NCI-H1694 (cell line): ENCODE measurements at regions not wholly inside any gene's neighbourhood (a gene's known extent, or its start where the extent isn't known, plus 50 kb on each side); places are given as distances from the start of the nearest gene placed in this dataset.

Source experiments
- DNase-seq: peaks from one replicate; lab custom pipeline; 2025; lab: John Stamatoyannopoulos, UW

DNA sequence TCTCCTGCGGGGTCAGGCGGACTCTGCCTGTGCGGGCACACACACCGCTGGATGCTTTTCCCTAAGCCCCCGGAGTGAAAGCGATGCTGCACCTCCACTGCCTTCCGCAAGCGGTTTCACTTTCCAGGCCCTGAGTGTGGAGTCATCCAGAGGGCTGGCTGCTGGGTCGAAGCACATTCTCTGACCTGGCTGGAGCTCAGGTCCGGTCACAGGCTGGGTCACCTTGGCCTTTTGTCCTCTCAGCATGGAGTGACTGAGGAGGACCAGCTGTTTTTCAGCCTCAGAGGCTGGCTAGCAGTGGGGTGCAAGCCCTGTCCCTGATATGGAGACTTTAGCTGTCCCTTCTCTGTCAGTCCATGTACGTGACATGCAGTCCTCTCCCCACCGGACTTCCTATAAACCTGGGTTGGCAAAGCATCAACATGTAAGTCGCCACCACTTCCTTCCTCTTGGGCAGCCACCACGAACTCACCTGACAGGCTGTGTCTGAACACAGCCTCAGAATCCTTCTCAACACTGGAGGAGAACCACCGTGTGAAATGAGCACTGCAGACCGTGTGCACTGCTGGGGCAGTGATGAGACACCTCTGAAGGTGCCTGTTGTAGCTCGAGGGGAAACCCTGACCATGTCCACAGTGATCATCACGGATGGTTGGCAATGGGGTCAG, 51.3 kb downstream of the GADD45G start:
- DNase-seq, result no peak

DNA sequence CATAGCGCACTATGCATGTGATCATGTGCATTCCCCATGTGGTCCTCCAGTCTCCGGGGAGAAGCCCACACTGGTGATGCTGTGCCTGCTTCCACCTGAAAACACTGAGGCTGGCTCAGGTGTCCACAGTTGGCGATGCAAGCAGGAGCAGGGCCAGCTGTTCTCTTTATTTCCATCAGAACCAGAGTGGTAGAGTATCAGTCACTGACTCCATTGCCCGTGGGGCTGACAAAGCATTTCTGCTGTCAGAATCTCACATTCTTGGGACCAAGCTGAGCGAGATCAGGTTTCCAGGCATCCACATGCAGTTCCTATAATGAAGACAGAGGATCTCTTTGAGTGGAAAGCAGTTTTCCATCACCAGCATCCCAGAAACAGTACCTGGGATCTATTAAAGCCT, 52.5 kb downstream of the GADD45G start:
- DNase-seq, result no peak

DNA sequence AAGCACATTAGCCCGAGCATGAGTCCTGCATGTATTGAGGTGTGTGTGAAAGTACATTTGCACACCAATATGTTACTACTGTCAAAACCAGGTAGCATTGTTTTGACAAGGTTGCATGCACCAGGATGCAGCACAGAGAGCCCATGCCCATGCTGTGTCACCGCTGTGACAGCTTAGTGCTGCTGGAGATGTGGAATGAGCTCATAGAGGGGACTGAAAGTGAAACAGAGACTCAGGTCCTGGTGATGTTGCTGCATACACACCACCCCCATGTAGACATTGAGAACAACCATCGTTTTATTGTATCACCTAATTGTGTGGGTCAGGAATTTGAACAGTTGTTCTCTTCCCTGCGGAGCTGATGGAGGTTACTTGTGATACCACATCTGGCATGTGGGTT, 53.0 kb downstream of the GADD45G start:
- DNase-seq, result no peak

DNA sequence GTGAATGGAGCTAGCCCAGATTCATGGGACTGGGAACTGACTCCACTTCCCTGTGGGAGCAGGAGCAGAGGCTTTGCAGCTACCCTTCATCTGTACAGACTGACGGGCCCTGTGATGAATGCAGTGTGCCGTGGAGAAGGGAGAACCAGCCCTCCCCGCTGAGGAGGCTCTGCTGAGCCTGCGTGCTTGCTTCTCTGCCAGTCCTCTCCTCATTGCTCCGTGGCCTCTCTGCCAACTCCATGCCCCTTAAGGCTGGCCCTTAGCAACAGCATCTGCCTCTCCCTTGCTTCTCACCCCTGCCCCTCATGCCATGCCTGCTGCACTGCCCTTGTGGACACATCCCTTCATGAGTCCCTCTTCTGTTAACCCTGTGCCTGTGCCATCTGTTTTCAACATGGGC, 53.6 kb downstream of the GADD45G start:
- no peak for DNase-seq

DNA sequence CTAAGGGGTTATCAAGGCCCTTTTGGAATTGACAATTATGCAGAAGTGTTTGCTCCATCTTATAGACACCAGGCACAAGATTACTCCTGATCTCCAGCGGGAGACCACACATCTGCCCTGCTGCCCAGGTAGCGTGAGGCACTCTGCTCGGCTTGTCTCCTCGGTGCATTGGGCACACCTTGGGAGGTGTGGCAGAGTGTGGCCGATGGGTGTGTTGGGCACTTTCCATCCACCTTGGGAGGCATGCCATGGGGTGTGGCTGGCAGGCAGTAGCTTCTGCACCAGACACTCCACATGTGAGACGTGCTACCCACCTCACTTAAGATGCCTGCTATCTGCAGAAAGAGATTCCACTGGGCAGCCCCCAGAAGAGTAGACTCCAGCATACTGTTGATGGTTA, 54.1 kb downstream of the GADD45G start:
- no peak for DNase-seq

DNA sequence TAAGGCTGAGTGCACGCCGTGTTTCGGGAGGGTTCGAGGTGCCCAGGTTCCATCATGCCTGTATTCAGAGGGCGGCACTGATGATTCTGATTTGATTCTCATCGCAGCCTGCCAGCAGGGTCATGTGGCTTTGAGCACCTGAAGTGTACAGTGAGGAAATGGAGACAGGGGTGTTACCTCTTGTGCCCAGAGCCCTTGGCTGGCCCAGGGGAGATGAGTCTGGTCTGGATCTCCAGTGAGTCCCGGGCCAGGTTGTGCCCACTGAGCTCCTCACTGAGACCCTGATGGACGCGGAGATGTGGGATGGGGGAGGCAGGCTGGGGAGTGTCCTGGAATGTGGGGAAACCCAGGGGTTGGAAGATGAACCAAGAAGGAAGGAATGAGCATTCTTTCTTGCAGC, 54.7 kb downstream of the GADD45G start:
- no peak for DNase-seq

DNA sequence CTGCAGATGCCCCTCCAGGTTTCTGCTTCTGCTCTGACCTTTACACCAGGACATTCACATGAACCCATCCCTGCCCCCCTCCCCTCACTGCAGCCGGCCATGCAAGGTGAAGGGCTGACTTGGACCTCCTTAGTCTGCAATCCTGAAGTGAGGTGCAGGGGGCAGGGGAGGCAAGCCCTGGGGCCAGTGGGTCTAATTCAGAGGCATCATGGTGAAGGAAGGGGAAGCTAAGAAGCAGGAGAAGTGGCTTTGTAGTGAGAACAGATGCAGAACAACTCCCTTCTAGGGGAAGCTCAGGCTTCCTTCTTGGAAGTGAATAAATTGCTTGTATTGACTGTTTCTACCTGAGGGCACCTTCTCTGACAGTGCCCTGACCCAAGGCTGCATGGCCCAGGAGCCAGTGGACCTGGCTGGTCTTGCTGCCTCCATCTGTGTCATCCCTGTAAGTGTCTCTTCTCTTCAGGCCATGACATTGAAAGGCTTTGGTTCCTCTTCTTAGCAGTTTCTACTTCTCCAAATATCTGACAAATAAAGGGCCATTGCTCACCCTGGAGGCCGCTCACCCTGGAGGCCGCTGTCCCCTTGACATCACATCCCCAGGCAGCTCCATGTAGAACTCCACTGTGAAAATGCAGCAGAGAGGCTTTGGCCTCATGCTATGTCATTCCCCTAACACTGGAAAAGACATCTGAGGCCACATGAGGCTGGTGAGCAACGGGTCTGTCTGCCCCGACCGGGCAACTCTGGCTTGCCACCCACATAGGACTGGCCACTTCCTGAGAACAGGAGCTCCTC, 55.3 kb downstream of the GADD45G start:
- DNase-seq, result no peak

DNA sequence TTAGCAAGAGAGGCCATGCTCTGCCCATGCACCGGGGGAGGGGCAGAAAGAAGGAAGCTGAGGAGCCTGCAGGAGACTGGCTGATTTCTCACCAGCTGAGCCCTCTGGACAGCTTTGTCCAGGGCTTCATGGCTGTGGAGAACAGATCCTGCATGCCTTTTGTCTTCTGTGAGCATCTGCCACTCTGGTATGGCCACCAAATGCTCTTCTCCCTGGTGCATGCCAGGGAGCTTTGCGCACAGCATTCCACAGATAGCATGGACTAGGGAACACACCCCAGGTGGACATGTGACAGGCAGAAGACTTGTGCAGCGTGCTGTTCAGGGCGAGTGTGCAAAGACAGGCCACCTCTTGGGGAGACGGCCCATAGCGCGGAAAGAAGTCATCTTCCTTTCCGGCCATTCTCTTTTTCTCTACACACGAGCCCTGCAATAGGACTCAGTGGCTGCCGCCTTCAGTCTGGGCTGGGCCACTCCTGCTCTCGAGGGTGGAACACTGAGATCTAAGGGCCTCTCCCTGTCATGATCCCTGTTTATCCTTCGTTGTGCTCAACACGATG, 56.7 kb downstream of the GADD45G start:
- DNase-seq, result no peak

DNA sequence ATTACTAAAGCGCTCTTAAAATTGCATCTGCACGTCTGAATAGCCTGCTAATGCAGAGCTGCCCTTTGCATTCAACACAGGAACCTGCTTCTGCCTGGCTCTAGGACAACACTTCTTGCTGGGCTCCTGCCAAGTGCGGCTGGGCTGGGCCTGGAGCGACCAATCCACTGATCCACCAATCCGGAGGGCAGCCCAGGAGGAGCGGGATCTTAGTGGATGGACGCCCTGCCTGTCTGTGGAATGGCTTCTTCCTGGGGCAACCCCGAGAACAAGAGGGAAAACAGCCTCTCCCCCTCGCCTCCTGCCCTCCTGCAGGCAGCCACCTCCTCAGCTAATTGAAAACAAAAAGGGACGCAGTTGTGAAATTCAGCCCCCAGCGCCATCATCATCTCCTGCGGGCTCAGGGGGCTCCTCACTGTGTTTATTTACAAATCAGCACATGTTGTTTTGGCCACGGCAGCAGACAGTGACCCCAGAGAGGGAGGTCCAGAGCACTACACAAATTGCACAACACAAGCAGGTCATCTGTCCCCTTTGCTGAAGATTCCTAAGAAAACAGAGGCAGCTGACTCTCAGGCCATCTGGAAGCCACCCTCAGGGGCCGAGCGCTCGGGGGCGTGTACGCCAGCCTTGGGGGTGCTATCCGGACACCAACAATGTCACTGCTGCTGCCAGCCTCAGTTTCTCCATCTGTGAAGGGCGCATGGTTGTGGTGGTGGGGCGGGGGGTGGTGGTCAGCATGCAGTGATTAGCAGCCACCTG, 57.3 kb downstream of the GADD45G start:
- DNase-seq, result peak; percentile 94

DNA sequence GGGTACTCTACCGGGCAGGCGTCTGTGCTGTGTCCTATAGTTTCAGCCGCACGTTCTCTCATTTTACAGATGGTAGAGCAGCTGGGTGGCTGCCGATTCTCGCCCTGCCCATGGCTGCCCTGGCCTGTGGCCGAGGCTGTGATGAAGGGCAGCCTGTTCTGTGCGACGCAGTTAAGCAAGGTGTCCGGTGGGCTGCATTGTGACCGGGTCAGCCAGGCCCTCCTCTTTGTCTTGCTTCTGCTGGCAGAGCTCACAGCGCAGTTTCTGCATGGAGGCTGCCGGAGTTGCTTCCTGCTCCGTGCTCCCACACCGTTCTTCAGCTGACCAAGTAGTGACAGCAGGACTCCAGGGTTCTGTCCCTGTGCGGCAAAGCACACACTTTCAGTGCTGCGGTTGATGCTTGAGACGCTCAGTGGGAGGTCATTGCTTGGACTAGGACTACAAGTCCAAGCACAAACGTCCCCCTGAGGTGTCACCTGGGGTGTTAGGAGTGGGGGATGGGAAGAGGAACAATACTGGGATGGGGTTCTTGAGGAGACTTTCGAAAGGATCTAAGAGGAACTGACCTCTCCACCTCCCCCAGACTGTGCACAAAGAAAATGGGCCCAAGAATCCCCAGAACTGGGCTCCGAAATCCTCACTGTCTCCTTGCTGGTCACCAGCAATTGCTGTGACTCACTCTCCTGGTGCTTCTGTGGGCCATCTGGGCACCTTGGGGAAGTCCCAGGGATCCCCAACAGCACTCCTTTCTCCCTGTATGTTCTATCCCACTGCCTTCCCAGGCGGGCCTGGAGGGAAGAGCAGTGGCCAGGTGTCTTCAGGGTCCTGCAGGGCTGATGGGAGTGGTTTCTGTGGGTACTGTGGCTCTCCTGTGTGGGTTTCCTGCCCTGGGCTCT, 58.2 kb downstream of the GADD45G start:
- no peak for DNase-seq

DNA sequence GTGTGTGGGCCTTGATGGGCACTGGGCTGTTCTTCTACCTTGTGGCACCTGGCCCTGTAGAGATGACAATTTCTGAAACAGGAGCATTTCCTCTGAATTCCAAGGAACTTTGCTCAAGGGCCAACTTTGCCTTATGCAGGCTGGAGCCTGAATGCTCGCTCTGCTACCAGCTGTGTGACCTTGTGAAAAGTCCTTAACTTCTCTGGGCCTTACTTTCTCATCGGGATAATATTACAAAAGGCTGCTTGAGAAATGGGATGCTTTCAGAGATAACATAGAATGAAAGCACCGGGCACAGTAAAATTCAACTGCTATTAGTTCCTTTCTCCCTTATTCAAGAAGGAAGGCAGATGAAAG, 58.8 kb downstream of the GADD45G start:
- no peak for DNase-seq

DNA sequence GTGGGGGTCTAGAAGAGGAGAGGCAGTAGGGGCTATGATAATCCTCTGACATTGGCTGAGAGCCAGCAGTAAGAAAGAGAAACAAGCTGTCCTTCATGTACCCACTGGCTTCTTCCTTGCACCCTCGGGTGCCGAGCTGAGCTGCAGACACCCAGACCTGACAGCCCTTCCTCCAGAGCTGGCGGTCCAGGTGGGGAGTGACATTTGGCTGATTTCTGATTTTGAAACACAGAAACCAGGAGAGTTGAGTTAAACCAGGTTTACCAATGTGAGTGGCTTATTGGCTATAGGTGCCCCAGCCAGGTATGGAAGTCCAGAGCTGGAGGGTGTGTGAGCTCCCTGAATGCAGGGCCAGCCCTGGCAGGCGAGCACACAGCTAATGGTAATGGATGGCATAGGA, 59.2 kb downstream of the GADD45G start:
- DNase-seq, result no peak

DNA sequence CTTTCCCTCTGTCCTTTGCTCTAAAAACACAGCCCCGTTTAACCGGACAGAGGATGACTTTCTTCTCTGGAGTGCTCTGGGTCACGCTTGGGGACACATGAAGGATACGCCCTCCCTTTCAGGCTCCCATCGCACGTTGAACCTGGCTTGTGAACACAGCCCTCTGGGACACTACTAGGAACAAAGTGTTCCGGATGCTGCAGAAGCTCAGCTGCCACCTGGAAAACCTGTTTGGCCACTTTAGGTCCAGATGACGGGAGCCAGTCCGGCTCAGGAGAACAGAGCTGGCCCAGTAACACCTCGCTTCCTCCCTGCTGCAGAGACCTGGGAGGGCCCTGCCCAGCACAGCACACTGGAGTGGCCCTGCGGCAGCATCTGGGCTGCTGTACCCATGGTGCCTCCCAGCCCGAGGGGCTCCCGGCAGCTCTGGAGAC, 60.1 kb downstream of the GADD45G start:
- no peak for DNase-seq

DNA sequence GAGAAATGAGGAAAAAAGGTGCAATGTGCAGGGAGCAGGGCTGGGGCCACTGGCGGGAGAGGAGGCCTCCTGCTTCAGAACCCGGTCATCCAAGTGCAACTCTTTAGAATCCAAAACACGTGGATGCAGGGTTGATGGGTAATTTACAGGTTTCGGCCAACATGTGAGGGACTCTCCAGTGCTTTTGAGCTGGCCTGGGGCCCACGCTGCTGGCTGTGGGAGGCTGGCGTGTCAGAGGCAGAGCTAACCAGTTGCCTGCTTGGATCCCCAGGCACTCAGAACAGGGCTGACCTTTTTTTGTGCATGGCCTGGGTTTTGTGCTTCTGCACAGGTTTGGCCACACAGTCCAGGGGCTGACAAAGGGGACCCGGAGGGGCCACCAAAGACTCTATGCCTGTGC, 61.6 kb downstream of the GADD45G start:
- no peak for DNase-seq

DNA sequence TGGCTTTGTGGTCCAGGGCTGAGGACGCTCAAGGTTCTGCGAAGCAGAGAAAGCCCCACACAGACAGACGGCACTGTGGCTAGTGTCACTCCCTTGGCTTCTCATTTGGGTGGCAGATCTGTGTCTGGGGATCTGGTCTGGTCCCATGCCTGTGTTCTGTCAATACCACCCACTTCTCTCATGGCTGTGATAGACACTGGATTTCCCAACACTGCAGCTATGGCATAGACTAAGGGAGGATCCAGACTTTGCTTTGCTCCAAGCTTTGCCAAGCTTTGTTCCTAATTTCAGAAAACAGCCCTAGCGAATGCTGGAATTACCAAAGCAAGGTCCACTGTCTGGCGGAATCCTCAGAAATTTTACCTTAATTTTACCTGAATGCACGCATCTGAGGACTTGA, 62.1 kb downstream of the GADD45G start:
- DNase-seq, result no peak

DNA sequence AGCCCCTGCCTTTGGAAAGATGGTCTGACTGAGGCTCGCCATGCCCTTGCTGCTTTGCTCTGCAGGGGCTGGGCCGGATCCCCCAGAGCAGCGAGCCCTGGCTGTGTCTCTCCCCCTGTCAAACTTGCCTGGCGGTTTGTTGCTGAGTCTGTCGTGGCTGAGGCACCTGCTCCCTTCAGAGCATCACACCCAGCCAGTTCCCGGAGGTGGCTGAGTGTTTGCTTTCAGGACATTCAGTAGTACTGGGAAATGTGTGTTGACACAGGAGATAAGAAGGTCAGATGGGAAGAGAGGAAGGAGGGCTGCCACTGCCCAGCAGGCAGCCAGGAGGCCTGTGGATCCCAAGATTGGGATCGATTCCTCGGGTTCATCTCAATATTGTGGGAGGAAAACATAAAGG, 62.9 kb downstream of the GADD45G start:
- no peak for DNase-seq

DNA sequence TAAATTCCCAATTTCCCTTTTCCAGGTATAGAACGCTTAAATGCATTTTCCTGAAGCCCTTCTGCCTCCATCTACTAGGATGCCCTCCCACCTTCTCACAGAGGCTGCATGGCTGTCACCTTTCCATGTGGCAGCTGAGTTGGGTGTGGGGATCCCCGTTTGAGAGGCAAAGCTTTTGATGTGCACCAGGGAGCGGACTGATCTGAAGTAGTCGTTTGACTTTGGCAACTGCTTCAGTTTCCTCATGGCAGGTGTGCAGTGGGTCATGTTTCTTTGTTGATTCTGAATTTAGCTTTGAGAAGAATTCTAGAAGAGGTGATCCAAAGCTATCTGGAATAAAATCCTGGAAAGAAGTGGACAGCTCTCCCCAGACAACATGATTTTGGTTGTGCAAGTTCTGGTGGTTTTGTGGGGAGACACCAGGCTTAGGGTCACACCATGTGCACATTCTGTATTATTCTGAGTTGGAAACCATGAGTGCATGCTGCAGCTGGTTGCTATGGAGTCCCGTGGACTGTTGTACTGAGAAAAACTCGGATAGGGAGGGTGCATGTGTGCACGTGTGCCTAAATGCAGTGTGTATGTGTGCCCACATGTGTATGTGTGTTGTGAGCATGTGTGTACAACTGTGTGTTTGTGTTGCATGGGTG, 63.5 kb downstream of the GADD45G start:
- no peak for DNase-seq

DNA sequence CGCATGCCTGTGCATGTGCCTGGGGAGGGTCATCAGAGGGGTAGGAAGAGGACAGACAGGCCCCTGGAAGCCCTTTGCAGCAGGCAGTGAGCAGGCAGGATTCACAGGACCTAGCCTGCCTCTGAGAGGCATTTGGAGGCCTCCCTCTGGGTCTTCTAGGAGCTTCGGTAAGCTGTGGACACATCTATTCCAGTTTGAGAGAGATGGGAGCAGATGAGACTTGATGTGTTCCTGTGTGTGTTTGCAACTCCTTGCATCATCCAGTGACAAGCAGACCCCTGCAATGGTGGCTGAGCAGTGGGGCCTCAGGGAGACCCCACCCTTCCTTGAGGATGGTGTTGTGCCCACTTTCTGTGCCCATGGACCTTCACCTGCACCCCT, 64.0 kb downstream of the GADD45G start:
- DNase-seq, result no peak

DNA sequence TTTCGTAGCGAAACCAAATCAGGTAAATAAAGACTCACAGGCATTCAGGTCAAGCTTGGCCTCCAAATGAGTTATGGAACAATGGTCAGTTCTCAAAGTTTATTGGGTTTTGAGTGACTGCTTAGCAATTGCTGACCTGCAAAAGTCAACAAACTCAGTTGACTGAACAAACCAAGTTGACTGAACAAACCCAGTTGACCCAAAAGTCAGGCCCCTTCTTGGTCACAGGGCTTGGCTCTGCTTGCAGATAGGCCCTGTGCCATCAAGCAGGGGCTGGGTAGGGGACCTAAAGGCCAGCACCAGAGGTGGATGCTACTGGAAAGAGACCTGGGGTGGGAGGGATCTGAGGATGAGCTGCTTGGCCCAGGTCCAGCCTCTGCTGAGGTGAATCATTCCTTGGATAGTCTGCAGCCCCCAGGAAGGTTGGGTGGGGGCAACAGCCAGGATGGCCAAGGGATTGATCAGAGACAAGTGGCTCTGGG, 64.6 kb downstream of the GADD45G start:
- no peak for DNase-seq

DNA sequence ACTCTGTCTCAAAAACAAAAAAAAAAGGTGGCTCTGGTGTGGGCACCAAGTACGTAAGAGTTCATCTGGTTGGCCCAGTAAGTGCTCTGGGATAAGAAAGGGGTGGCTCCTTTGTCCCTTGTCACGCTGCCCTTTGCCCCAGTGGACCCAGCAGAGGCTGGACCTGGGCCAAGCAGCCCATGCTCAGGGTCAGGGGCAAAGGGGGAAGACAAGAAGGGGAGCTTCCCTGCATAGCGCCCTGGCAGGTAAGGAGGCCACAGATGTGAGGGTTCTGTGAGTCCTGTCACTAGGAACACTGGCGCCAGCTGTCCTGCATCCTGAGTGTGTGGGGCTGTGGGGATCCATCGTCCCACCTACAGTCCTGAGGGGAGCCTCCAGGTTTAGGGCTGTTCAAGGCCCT, 65.3 kb downstream of the GADD45G start:
- no peak for DNase-seq

DNA sequence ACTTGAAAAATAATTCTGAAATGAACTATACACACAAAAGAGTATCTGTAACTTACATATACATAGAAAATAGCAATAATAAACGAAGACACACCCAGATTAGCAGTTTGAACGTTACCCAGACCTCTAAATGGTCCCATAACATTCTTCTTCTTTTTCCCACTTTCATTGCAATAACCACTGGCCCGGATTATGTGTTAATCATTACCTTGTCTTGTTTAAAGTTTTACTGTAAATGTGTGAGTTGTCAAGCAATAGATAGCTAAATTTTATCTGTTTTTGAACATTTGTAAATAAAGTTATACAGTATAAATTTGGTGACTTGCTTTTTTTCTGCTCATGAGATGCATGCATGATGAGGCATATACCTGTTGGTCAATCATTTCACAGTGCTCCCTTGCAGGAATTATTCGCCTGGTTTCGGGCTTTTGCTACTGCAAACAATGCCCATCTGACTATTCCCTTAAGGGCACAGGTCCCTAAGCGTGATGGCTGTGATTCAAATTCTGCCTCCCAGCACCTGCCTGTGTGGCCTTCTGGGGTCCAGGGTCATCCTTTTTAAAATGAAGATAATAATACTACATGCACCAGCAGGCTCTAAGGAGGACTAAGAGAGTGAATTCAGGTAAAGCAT, 66.1 kb downstream of the GADD45G start:
- DNase-seq, result no peak
